ENCODE measurements at regions not wholly inside any gene's neighbourhood (a gene's known extent, or its start where the extent isn't known, plus 50 kb on each side); places are given as distances from the start of the nearest gene placed in this dataset.
"Not testable (repeated sequence)": the region's sequence is repeated elsewhere in the genome, so short reads cannot be mapped to it uniquely, and the experiment has no call there.

DNA sequence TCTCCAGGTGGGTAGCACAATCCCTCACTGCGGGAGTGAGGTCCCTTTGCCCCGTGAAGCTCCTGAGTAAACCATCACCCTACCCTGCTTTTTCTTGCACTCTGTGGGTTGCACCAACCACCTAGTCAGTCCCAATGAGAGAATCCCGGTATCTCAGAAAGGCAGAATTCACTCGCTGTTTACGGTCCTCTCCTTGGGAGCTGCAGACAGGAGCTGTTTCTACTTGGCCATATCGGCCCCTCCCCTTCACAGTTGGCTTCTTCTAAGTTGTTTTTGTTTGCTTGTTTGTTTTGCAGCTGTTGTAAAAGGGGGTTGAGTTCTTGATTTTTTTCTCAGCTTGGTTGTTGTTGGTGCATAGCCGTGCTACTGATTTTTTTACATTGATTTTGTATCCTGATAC, 237.0 kb upstream of the RASA1 start:
- FAIRE-seq: no peak
- DNase-seq (ENCODE audit: insufficient read length, low spot score): no peak
- TF ChIP-seq, protein P1, sequence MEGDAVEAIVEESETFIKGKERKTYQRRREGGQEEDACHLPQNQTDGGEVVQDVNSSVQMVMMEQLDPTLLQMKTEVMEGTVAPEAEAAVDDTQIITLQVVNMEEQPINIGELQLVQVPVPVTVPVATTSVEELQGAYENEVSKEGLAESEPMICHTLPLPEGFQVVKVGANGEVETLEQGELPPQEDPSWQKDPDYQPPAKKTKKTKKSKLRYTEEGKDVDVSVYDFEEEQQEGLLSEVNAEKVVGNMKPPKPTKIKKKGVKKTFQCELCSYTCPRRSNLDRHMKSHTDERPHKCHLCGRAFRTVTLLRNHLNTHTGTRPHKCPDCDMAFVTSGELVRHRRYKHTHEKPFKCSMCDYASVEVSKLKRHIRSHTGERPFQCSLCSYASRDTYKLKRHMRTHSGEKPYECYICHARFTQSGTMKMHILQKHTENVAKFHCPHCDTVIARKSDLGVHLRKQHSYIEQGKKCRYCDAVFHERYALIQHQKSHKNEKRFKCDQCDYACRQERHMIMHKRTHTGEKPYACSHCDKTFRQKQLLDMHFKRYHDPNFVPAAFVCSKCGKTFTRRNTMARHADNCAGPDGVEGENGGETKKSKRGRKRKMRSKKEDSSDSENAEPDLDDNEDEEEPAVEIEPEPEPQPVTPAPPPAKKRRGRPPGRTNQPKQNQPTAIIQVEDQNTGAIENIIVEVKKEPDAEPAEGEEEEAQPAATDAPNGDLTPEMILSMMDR (IDR thresholded peaks at IDR 0.05; ENCODE audit: insufficient read depth, missing control alignments): no peak

DNA sequence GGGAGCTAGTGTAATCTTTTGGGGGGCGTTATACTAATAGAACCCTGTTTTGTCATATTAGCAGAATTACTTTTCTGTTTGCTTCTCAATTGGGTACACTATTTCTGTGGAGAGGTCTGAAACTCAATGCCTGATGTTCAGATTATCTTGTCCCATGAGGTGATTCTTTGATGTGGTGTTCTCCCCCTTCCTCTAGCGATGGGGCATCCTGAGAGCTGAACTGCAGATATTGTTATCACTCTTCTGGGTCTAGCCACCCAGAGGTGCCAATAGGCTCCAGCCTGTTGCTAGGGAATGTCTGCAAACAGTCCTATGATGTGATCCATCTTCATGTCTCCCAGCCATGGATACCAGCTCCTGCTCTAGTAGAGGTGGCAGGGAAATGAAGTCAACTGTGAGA, 233.1 kb upstream of the RASA1 start:
- TF ChIP-seq, protein P1 (IDR thresholded peaks at IDR 0.05; ENCODE audit: insufficient read depth, missing control alignments): no peak
- FAIRE-seq: no peak
- DNase-seq (ENCODE audit: insufficient read length, low spot score): no peak

DNA sequence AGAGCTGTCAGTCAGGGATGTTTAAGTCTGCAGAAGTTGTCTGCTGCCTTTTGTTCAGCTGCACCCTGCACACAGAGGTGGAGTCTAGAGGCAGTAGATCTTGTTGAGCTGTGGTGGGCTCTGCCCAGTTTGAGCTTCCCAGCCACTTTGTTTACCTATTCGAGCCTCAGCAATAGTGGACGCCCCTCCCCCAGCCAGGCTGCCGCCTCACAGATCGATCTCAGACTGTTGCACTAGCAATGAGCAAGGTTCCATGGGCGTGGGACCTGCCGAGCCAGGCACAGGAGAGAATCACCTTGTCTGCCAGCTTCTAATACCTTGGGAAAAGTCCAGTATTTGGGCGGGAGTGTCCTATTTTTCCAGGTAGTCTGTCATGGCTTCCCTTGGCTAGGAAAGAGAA, 225.1 kb upstream of the RASA1 start:
- TF ChIP-seq, protein P1 (IDR thresholded peaks at IDR 0.05; ENCODE audit: insufficient read depth, missing control alignments): no peak
- DNase-seq (ENCODE audit: insufficient read length, low spot score): no peak
- FAIRE-seq: no peak

DNA sequence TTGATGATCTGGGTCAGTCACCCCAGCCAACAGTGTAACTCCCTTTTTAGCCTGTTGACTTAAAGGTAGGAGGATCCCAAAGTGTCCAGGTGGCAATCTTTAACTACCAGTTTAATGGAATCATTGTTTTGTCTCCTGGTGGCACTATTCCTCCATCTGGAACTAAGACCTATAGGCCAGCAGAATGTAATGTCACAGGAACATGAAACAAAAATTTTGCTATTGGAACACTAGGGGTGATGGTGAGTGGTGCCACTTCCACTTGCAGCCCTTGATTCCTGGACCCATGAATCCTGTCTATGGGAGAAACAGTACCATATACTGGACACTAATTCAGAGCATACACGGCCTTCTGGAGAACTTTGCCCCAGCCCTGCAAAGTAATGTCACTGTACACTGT, 219.5 kb upstream of the RASA1 start:
- no peak for FAIRE-seq
- TF ChIP-seq, protein P1 (IDR thresholded peaks at IDR 0.05; ENCODE audit: insufficient read depth, missing control alignments): no peak
- no peak for DNase-seq (ENCODE audit: insufficient read length, low spot score)

DNA sequence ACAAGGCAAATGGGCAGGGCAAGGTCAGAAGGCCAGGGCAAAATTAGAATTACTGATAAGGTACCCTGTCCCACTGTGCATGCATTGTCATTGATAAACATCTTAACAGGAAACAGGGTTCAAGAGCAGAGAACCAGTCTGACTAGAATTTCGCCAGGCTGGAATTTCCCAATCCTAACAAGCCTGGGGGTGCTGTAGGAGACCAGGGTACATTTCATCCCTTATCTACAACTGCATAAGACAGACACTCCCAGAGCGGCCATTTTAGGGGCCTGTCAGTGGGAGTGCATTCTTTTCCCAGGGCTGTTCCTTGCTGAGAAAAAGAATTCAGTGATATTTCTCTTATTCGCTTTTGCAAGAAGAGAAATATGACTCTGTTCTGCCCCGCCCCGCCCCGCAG, 218.7 kb upstream of the RASA1 start:
- DNase-seq (ENCODE audit: insufficient read length, low spot score); FAIRE-seq: not testable (repeated sequence)

DNA sequence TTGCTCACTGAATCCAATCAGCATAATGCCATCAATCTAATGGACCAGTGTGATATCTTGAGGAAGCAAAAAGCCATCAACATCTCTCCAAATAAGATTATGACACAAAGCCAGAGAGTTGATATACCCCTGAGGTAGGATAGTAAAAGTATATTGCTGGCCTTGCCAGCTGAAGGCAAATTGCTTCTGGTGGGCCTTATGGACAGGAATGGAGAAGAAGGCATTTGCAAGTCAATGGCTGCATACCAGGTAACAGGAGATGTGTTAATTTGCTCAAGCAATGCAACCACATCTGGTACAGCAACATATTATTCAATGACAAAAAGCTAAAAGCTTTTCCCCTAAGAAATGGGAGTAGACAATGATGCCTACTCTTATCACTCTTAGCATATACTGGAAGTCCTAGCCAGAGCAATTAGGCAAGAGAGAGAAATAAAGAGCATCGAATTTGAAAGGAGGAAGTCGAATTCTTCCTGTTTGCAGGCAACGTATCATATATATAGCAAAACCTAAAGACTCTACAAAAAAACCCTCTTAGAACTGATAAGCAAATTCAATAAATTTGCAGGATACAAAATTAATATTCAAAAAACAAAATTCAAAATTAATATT, 216.1 kb upstream of the RASA1 start:
- no peak for FAIRE-seq
- no peak for DNase-seq (ENCODE audit: insufficient read length, low spot score)
- TF ChIP-seq, protein P1 (IDR thresholded peaks at IDR 0.05; ENCODE audit: insufficient read depth, missing control alignments): no peak

DNA sequence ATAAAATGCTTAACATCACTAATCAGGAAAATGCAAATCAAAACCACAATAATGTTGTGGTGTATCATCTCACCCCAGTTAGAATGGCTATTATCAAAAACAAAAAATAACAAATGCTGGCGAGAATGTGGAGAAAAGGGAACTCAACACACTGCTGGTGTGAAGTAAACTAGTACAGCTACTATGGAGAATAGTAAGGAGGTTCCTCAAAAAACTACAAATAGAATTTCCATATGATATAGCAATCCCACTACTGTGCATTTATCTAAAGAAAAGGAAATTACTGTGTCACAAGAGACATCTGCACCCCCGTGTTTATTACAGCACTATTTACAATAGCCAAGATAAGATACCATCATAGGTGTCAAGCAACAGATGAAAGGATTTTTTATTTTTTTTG, 214.5 kb upstream of the RASA1 start:
- FAIRE-seq (no peak), DNase-seq (ENCODE audit: insufficient read length, low spot score) (no peak)
- TF ChIP-seq, protein P1 (IDR thresholded peaks at IDR 0.05; ENCODE audit: insufficient read depth, missing control alignments): no peak

DNA sequence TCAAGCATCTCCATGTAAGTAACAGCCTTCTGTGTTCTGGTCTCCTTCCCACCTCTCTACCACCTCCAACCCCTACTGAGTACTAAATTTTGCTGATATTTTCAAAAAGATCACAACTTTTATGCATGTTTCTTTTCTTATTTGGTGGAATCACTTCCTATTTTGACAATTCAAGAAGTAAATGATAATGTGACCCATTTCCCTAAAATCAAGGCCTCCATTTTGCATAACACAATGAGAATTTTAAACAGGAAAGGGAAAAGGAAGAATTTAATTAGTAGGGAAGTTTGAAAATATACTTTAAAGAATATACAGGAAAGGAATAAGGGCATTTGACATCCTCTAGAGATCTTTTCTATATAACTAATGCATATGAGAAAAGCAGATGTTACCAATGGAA, 212.9 kb upstream of the RASA1 start:
- DNase-seq (ENCODE audit: insufficient read length, low spot score) (no peak), FAIRE-seq (no peak)
- TF ChIP-seq, protein P1 (IDR thresholded peaks at IDR 0.05; ENCODE audit: insufficient read depth, missing control alignments): no peak
